Astrocyte (in vitro differentiated cells and primary cell): ENCODE measurements at regions not wholly inside any gene's neighbourhood (a gene's known extent, or its start where the extent isn't known, plus 50 kb on each side); places are given as distances from the start of the nearest gene placed in this dataset.

Experiments used
- DNase-seq: peaks from one replicate; pipeline ENCODE4 v3.0.0-alpha.2; 2010; ENCODE audit warnings: low read depth
- FAIRE-seq: peaks from 2 replicates; lab custom pipeline; 2011; peaks lifted over from hg19 to GRCh38; lab: Jason Lieb, UNC
- H2AFZ ChIP-seq: 2 replicates; pipeline ENCODE4 v1.6.0; 2012; ENCODE audit warnings: low read depth, low read length, inconsistent platforms
- H3K27ac ChIP-seq: 2 replicates; pipeline ENCODE4 v1.5.1; 2011; ENCODE audit warnings: low read depth, low read length, inconsistent platforms
- H3K27me3 ChIP-seq: 2 replicates; pipeline ENCODE4 v1.6.0; 2011; ENCODE audit warnings: low read length, inconsistent platforms; ENCODE audit not compliant: insufficient read depth
- H3K36me3 ChIP-seq: 2 replicates; pipeline ENCODE4 v1.5.1; 2011; ENCODE audit warnings: low read length, inconsistent platforms; ENCODE audit not compliant: insufficient read depth
- H3K4me1 ChIP-seq: 2 replicates; pipeline ENCODE4 v1.5.1; 2011; ENCODE audit warnings: low read length, inconsistent platforms; ENCODE audit not compliant: insufficient read depth
- H3K4me2 ChIP-seq: 2 replicates; pipeline ENCODE4 v1.6.0; 2012; ENCODE audit warnings: low read length, inconsistent platforms
- H3K4me3 ChIP-seq: 2 replicates; pipeline ENCODE4 v1.5.1; 2011; ENCODE audit warnings: low read depth, mild to moderate bottlenecking, low read length, inconsistent platforms; ENCODE audit not compliant: insufficient read depth
- H3K79me2 ChIP-seq: 2 replicates; pipeline ENCODE4 v1.6.0; 2012; ENCODE audit warnings: mild to moderate bottlenecking, low read length, inconsistent platforms; ENCODE audit not compliant: insufficient read depth
- H3K9ac ChIP-seq: 2 replicates; pipeline ENCODE4 v1.6.0; 2012; ENCODE audit warnings: mild to moderate bottlenecking, low read length, inconsistent platforms
- H3K9me3 ChIP-seq: 2 replicates; pipeline ENCODE4 v1.5.1; 2012; ENCODE audit warnings: low read depth, mild to moderate bottlenecking, low read length, inconsistent platforms; ENCODE audit not compliant: insufficient read depth
- H4K20me1 ChIP-seq: 2 replicates; pipeline ENCODE4 v1.6.0; 2012; ENCODE audit warnings: low read length, inconsistent platforms; ENCODE audit not compliant: insufficient read depth
- H3K27ac Mint-ChIP-seq: one replicate; pipeline ENCODE4 v1.8.0; 2021; ENCODE audit warnings: mild to moderate bottlenecking, mixed read lengths; ENCODE audit not compliant: unreplicated experiment
- H3K27me3 Mint-ChIP-seq: one replicate; pipeline ENCODE4 v1.8.0; 2021; ENCODE audit warnings: low read depth, mixed read lengths; ENCODE audit not compliant: unreplicated experiment
- H3K36me3 Mint-ChIP-seq: one replicate; pipeline ENCODE4 v1.8.0; 2021; ENCODE audit warnings: low read depth, mixed read lengths; ENCODE audit not compliant: unreplicated experiment
- H3K4me1 Mint-ChIP-seq: one replicate; pipeline ENCODE4 v1.8.0; 2021; ENCODE audit warnings: low read depth, mixed read lengths; ENCODE audit not compliant: unreplicated experiment
- H3K4me3 Mint-ChIP-seq: one replicate; pipeline ENCODE4 v1.8.0; 2021; ENCODE audit warnings: mild to moderate bottlenecking, moderate library complexity, mixed read lengths; ENCODE audit not compliant: unreplicated experiment
- H3K9me3 Mint-ChIP-seq: one replicate; pipeline ENCODE4 v1.8.0; 2021; ENCODE audit warnings: mild to moderate bottlenecking, mixed read lengths; ENCODE audit not compliant: unreplicated experiment
- CTCF ChIP-seq: IDR thresholded peaks from 2 replicates; pipeline ENCODE4 v1.5.1; 2011; ENCODE audit warnings: low read depth, mild to moderate bottlenecking, inconsistent platforms, low read length, moderate library complexity; ENCODE audit not compliant: insufficient read depth
- EZH2 ChIP-seq: IDR thresholded peaks from 2 replicates; pipeline ENCODE4 v1.6.1; 2012; ENCODE audit warnings: mild to moderate bottlenecking, low read length, inconsistent platforms; ENCODE audit not compliant: insufficient read depth

- H3K27me3 Mint-ChIP-seq, result no peaks in the 10 kb centered on the region
- Histone ChIP-seq H3K4me1 (no peaks in the 10 kb centered on the region), H3K79me2 (no peaks in the 10 kb centered on the region), H3K4me3 (no peak overlapping the region), H2AFZ (no peak overlapping the region), H3K9me3 (no peaks in the 10 kb centered on the region), H3K9ac (no peak overlapping the region), H3K27ac (no peak overlapping the region), H3K4me2 (no peak overlapping the region), H3K27me3 (no peaks in the 10 kb centered on the region), H4K20me1 (no peaks in the 10 kb centered on the region), H3K36me3 (no peaks in the 10 kb centered on the region)
- TF ChIP-seq CTCF (no peak), EZH2 (no peak)
- no peaks in the 10 kb centered on the region for H3K4me1 Mint-ChIP-seq
- H3K27ac Mint-ChIP-seq, result no peak overlapping the region
- DNase-seq, result no peak
- H3K9me3 Mint-ChIP-seq, result no peaks in the 10 kb centered on the region
- no peak overlapping the region for H3K4me3 Mint-ChIP-seq
- no peak for FAIRE-seq
- H3K36me3 Mint-ChIP-seq, result no peaks in the 10 kb centered on the region
These were observed 147.7 kb upstream of the SATB1 start for GRCh38 chr3:18572809-18573208.

- Mint-ChIP-seq H3K4me1 (no peaks in the 10 kb centered on the region), H3K27me3 (no peaks in the 10 kb centered on the region), H3K27ac (no peak overlapping the region), H3K4me3 (no peak overlapping the region), H3K36me3 (no peaks in the 10 kb centered on the region), H3K9me3 (no peaks in the 10 kb centered on the region)
- H3K79me2 ChIP-seq, result no peaks in the 10 kb centered on the region
- no peaks in the 10 kb centered on the region for H3K36me3 ChIP-seq
- H3K9me3 ChIP-seq, result no peaks in the 10 kb centered on the region
- H4K20me1 ChIP-seq, result no peaks in the 10 kb centered on the region
- FAIRE-seq, result no peak
- no peak overlapping the region for H3K27ac ChIP-seq
- no peak overlapping the region for H2AFZ ChIP-seq
- H3K9ac ChIP-seq, result no peak overlapping the region
- DNase-seq, result no peak
- TF ChIP-seq EZH2, result no peak
- TF ChIP-seq CTCF, result no peak
- H3K4me1 ChIP-seq, result no peaks in the 10 kb centered on the region
- no peak overlapping the region for H3K4me2 ChIP-seq
- no peak overlapping the region for H3K4me3 ChIP-seq
- no peaks in the 10 kb centered on the region for H3K27me3 ChIP-seq
These were observed 142.2 kb upstream of the SATB1 start for GRCh38 chr3:18567293-18567692.

- no peak overlapping the region for H3K9ac ChIP-seq
- Mint-ChIP-seq H3K9me3 (no peaks in the 10 kb centered on the region), H3K4me3 (no peak overlapping the region), H3K36me3 (no peaks in the 10 kb centered on the region), H3K27ac (no peak overlapping the region), H3K27me3 (peaks cover 2% of the 10 kb centered on the region), H3K4me1 (no peaks in the 10 kb centered on the region)
- H3K9me3 ChIP-seq, result no peaks in the 10 kb centered on the region
- H4K20me1 ChIP-seq, result no peaks in the 10 kb centered on the region
- FAIRE-seq (no peak), DNase-seq (no peak)
- H3K27ac ChIP-seq, result no peak overlapping the region
- no peak overlapping the region for H2AFZ ChIP-seq
- H3K79me2 ChIP-seq, result no peaks in the 10 kb centered on the region
- H3K4me1 ChIP-seq, result no peaks in the 10 kb centered on the region
- H3K4me3 ChIP-seq, result no peak overlapping the region
- TF ChIP-seq CTCF (no peak), EZH2 (no peak)
- no peaks in the 10 kb centered on the region for H3K36me3 ChIP-seq
- no peak overlapping the region for H3K4me2 ChIP-seq
- H3K27me3 ChIP-seq, result no peaks in the 10 kb centered on the region
These were observed 137.4 kb upstream of the SATB1 start for GRCh38 chr3:18562364-18563154.
